ENCODE measurements at regions not wholly inside any gene's neighbourhood (a gene's known extent, or its start where the extent isn't known, plus 50 kb on each side); places are given as distances from the start of the nearest gene placed in this dataset.

- TF ChIP-seq ZNF384 (IDR thresholded peaks at IDR 0.05) (no peak), L3MBTL2 (conservative IDR thresholded peaks at IDR 0.05) (no peak), SUZ12 (IDR thresholded peaks at IDR 0.05) (no peak), BHLHE40 (IDR thresholded peaks at IDR 0.05; ENCODE audit: borderline replicate concordance) (no peak), SP1 (IDR thresholded peaks at IDR 0.05) (no peak), CTBP1 (IDR thresholded peaks at IDR 0.05; ENCODE audit: borderline replicate concordance) (no peak), TARDBP (IDR thresholded peaks at IDR 0.05) (no peak), ELF4 (IDR thresholded peaks at IDR 0.05) (no peak), FOXA1 (IDR thresholded peaks at IDR 0.05) (no peak), HDGF (IDR thresholded peaks at IDR 0.05; ENCODE audit: borderline replicate concordance) (no peak), FOXK2 (IDR thresholded peaks at IDR 0.05) (no peak)
- TF ChIP-seq, protein P1, sequence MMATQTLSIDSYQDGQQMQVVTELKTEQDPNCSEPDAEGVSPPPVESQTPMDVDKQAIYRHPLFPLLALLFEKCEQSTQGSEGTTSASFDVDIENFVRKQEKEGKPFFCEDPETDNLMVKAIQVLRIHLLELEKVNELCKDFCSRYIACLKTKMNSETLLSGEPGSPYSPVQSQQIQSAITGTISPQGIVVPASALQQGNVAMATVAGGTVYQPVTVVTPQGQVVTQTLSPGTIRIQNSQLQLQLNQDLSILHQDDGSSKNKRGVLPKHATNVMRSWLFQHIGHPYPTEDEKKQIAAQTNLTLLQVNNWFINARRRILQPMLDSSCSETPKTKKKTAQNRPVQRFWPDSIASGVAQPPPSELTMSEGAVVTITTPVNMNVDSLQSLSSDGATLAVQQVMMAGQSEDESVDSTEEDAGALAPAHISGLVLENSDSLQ (IDR thresholded peaks at IDR 0.05) = no peak
These were observed 239.5 kb upstream of the SFSWAP start for GRCh38 chr12:131471271-131471905.
